SH-SY5Y (cell line): ENCODE measurements at regions not wholly inside any gene's neighbourhood (a gene's known extent, or its start where the extent isn't known, plus 50 kb on each side); places are given as distances from the start of the nearest gene placed in this dataset.

ENCODE experiments used
- GATA2 ChIP-seq: IDR thresholded peaks from 2 replicates; pipeline ENCODE4 v1.6.1; 2011; ENCODE audit warnings: mild to moderate bottlenecking, low read depth, low read length
- GATA3 ChIP-seq: IDR thresholded peaks from 2 replicates; pipeline ENCODE4 v1.6.1; 2011; ENCODE audit warnings: low read depth, mild to moderate bottlenecking, low read length, moderate library complexity

GRCh38 chr6:113377362-113377942, 479.7 kb upstream of the MARCKS start:
- TF ChIP-seq GATA2 (no peak), GATA3 (no peak)
